ENCODE measurements at regions not wholly inside any gene's neighbourhood (a gene's known extent, or its start where the extent isn't known, plus 50 kb on each side); places are given as distances from the start of the nearest gene placed in this dataset.

DNA sequence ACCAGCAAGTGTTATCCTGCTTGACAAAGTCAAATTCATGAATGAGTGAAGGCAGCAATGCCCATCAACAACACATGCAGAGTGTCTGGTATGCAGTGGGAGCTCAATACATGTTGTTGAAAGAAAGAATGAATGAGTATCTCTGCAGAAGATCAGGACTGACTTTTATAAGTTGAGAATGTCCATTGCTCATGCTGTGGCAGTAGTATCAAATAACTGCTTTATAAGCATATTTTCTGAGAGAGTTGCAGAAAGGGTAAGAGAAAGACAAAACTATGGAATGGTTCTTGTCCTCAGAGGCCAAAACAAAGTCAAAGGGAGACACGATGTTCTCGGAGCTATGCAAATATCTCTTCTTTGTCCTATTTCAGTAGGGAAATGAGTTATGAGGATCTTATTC is 288.7 kb downstream of the LMX1A start:
- H3F3A ChIP-seq (ENCODE audit: insufficient read depth, low read length, poor library complexity, severe bottlenecking), result no peaks in the 10 kb centered on the region
- no peak for TF ChIP-seq POLR2AphosphoS5 (IDR thresholded peaks at IDR 0.05)
- TF ChIP-seq SMC3 (conservative IDR thresholded peaks at IDR 0.05; ENCODE audit: poor library complexity), result no peak
- TF ChIP-seq TAF1 (IDR thresholded peaks at IDR 0.05; ENCODE audit: low read depth), result no peak
- no peak for TF ChIP-seq MXI1 (conservative IDR thresholded peaks at IDR 0.05; ENCODE audit: poor library complexity, severe bottlenecking)
- no peak for TF ChIP-seq EZH2 (IDR thresholded peaks at IDR 0.05; ENCODE audit: borderline replicate concordance, insufficient read depth, low read length, poor library complexity, severe bottlenecking)
- no peak for TF ChIP-seq REST (IDR thresholded peaks at IDR 0.05; ENCODE audit: borderline replicate concordance)
- TF ChIP-seq EP300 (conservative IDR thresholded peaks at IDR 0.05; ENCODE audit: poor library complexity, severe bottlenecking), result no peak
- TF ChIP-seq, protein P1, sequence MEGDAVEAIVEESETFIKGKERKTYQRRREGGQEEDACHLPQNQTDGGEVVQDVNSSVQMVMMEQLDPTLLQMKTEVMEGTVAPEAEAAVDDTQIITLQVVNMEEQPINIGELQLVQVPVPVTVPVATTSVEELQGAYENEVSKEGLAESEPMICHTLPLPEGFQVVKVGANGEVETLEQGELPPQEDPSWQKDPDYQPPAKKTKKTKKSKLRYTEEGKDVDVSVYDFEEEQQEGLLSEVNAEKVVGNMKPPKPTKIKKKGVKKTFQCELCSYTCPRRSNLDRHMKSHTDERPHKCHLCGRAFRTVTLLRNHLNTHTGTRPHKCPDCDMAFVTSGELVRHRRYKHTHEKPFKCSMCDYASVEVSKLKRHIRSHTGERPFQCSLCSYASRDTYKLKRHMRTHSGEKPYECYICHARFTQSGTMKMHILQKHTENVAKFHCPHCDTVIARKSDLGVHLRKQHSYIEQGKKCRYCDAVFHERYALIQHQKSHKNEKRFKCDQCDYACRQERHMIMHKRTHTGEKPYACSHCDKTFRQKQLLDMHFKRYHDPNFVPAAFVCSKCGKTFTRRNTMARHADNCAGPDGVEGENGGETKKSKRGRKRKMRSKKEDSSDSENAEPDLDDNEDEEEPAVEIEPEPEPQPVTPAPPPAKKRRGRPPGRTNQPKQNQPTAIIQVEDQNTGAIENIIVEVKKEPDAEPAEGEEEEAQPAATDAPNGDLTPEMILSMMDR (IDR thresholded peaks at IDR 0.05; ENCODE audit: poor library complexity, severe bottlenecking), result no peak
- TF ChIP-seq RAD21 (conservative IDR thresholded peaks at IDR 0.05), result no peak
- no peak overlapping the region for H2AFZ ChIP-seq (ENCODE audit: low read depth, low read length)
- no peak overlapping the region for H3K9ac ChIP-seq (ENCODE audit: low read length)
- no peaks in the 10 kb centered on the region for H3K9me2 ChIP-seq (ENCODE audit: insufficient read depth, low read length)
- H3K4me2 ChIP-seq (ENCODE audit: low read length), result no peak overlapping the region
- H3K4me3 ChIP-seq (ENCODE audit: low read length), result no peak overlapping the region
- H4K20me1 ChIP-seq (ENCODE audit: insufficient read depth), result no peaks in the 10 kb centered on the region
- H3K27me3 ChIP-seq (ENCODE audit: insufficient read depth, low read depth, low read length), result no peaks in the 10 kb centered on the region
- H3K36me3 ChIP-seq (ENCODE audit: insufficient read depth, low read length), result no peaks in the 10 kb centered on the region
- no peaks in the 10 kb centered on the region for H3K79me2 ChIP-seq (replicated peaks; ENCODE audit: insufficient read depth, low read length)
- no peaks in the 10 kb centered on the region for H3K9me3 ChIP-seq (ENCODE audit: low read length)
- no peak overlapping the region for H3K27ac ChIP-seq (ENCODE audit: low read length)

DNA sequence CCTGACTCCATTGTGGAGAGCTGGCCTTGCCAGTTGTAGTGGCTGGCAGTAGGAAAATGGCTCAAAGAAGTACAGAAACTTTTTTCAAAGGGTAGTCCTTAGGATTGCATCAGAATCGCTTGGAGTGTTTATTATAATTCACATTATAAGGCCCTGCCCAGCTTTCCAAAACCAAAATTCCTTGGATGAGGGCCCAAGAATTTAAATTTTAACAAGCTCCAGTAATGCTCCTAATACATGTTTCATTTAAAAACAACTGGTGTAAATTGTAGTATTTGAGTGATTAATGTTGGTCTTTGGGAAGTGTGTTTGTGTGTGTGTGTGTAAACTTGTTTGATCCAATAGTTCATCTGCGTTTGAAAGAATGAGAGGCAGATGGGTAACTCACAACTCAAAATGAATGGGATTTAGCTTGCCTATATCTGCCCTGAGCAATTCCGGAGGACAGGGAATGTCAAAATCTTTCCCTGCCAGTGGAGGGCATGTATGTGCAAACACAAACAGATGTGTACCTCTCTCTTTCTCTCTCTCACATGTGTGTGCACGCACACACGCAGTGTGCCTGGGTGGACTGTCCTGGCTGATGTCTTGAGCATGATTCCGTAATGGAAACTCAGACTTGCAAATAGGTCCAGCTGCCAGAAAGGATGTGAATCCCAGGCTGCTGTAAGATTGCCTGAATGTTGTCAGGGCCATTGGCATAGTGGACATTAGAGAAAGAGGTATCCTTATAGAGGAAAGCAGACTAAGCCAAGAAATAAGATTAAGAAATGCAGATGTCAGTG is 293.1 kb downstream of the LMX1A start:
- H3K27me3 ChIP-seq (ENCODE audit: insufficient read depth, low read depth, low read length), result no peaks in the 10 kb centered on the region
- H4K20me1 ChIP-seq (ENCODE audit: insufficient read depth), result no peaks in the 10 kb centered on the region
- no peak for TF ChIP-seq SMC3 (conservative IDR thresholded peaks at IDR 0.05; ENCODE audit: poor library complexity)
- no peak for TF ChIP-seq TAF1 (IDR thresholded peaks at IDR 0.05; ENCODE audit: low read depth)
- no peak for TF ChIP-seq MXI1 (conservative IDR thresholded peaks at IDR 0.05; ENCODE audit: poor library complexity, severe bottlenecking)
- TF ChIP-seq, protein P1 (IDR thresholded peaks at IDR 0.05; ENCODE audit: poor library complexity, severe bottlenecking), result no peak
- no peak for TF ChIP-seq POLR2AphosphoS5 (IDR thresholded peaks at IDR 0.05)
- TF ChIP-seq RAD21 (conservative IDR thresholded peaks at IDR 0.05), result no peak
- TF ChIP-seq EZH2 (IDR thresholded peaks at IDR 0.05; ENCODE audit: borderline replicate concordance, insufficient read depth, low read length, poor library complexity, severe bottlenecking), result no peak
- no peak for TF ChIP-seq REST (IDR thresholded peaks at IDR 0.05; ENCODE audit: borderline replicate concordance)
- no peak for TF ChIP-seq EP300 (conservative IDR thresholded peaks at IDR 0.05; ENCODE audit: poor library complexity, severe bottlenecking)
- H3K79me2 ChIP-seq (replicated peaks; ENCODE audit: insufficient read depth, low read length), result no peaks in the 10 kb centered on the region
- no peak overlapping the region for H3K9ac ChIP-seq (ENCODE audit: low read length)
- peaks cover 5% of the 10 kb centered on the region for H3F3A ChIP-seq (ENCODE audit: insufficient read depth, low read length, poor library complexity, severe bottlenecking)
- H3K4me2 ChIP-seq (ENCODE audit: low read length), result no peak overlapping the region
- H2AFZ ChIP-seq (ENCODE audit: low read depth, low read length), result no peak overlapping the region
- H3K4me3 ChIP-seq (ENCODE audit: low read length), result no peak overlapping the region
- no peaks in the 10 kb centered on the region for H3K36me3 ChIP-seq (ENCODE audit: insufficient read depth, low read length)
- no peak overlapping the region for H3K27ac ChIP-seq (ENCODE audit: low read length)
- H3K9me2 ChIP-seq (ENCODE audit: insufficient read depth, low read length), result no peaks in the 10 kb centered on the region
- no peaks in the 10 kb centered on the region for H3K9me3 ChIP-seq (ENCODE audit: low read length)
